ENCODE measurements at regions not wholly inside any gene's neighbourhood (a gene's known extent, or its start where the extent isn't known, plus 50 kb on each side); places are given as distances from the start of the nearest gene placed in this dataset.

GRCh38 chr9:20242510-20243189 is 379.6 kb downstream of the MLLT3 start:
- TF ChIP-seq CTCF (IDR thresholded peaks at IDR 0.05; ENCODE audit: low read length) (no peak), EZH2 (IDR thresholded peaks at IDR 0.05; ENCODE audit: borderline replicate concordance, low read length) (no peak)
